ENCODE measurements at regions not wholly inside any gene's neighbourhood (a gene's known extent, or its start where the extent isn't known, plus 50 kb on each side); places are given as distances from the start of the nearest gene placed in this dataset.

DNA sequence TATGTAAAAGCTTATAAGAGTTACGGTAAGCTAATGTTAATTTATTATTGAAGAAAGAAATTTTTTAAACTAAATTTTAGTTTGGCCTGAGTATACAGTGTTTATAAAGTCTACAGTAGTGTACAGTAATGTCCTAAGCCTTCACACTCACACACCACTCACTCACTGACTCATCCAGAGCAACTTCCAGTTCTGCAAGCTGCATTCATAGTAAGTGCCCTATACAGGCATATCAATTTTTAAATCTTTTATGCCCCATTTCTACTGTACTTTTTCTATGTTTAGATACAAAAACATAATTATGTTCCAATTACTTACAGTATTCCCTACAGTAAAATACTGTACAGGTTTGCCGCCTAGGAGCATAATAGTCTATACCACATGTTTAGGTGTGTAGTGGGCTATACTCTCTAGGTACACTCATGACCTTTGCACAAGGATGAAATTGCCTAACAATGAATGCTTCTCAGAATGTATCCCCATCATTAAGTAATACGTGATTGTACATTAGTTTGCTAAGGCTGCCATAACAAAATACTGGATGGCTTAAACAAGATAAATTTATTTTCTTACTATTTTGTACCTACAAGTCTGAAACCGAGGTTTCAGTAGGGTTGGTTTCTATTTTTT is 333.8 kb upstream of the PCDH7 start:
- Mint-ChIP-seq H3K36me3 (no peaks in the 10 kb centered on the region), H3K27me3 (no peaks in the 10 kb centered on the region), H3K4me3 (no peak overlapping the region), H3K4me1 (ENCODE audit: unreplicated experiment) (no peaks in the 10 kb centered on the region), H3K9me3 (no peaks in the 10 kb centered on the region), H3K27ac (no peak overlapping the region)
- no peak for TF ChIP-seq CTCF (conservative IDR thresholded peaks at IDR 0.05)
- no peak for DNase-seq (ENCODE audit: extremely low spot score, unreplicated experiment)

DNA sequence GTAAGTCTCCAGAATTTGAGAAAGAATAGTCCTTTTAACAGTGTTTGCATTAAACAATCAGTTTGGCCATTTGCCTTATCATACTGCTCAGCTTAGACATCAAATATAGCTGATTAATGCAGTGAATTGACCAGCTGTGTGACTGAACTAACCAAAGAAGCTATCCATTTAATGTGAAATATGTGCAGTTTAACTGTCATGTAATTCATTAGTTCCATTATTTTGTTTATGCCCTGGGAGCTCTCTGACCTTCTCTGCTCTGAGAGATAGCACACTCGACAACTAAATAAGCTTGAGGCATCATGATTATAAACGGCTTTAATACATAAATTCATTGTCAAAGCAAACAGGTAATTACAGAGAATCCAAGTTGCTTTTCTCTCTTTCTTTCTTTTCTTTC is 324.3 kb upstream of the PCDH7 start:
- no peaks in the 10 kb centered on the region for H3K36me3 Mint-ChIP-seq
- peaks cover 17% of the 10 kb centered on the region for H3K9me3 Mint-ChIP-seq
- H3K27me3 Mint-ChIP-seq: no peaks in the 10 kb centered on the region
- DNase-seq (ENCODE audit: extremely low spot score, unreplicated experiment): no peak
- peaks cover 30% of the 10 kb centered on the region for H3K4me1 Mint-ChIP-seq (ENCODE audit: unreplicated experiment)
- no peak overlapping the region for H3K27ac Mint-ChIP-seq
- H3K4me3 Mint-ChIP-seq: no peak overlapping the region
- no peak for TF ChIP-seq CTCF (conservative IDR thresholded peaks at IDR 0.05)

DNA sequence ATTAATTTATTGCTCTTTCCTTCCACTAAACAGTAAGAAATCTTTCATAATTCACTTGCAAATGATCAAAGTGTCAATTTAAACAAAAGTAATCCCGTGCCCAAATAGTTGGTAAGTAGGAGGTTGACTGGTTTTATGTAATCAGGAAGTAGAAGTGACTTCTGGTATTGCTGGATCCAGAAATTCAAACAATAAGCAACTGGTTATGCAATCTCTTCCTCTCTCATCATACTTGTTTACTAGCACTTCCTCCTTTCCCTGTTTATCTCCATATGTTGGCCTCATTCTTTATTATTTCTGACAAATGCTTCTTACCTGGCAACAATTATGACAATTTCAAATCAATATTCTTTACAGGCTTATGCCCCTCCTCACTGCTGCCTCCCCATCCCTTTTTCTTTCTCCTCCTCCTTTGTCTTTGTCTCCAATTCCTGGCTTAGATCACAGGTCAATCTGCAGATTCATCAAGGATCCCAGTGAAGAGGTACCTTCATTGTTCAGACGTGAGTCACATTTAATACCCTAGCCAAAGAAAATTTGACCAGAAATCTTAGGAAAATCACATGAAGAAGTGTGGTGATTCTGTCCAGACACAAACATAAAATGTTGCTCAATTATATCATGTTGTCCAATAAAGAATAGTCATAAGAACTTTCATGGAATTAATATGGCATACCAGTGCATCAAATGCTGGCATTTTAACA is 323.2 kb upstream of the PCDH7 start:
- H3K27ac Mint-ChIP-seq: peak overlapping the region; percentile 62
- no peak for DNase-seq (ENCODE audit: extremely low spot score, unreplicated experiment)
- no peaks in the 10 kb centered on the region for H3K27me3 Mint-ChIP-seq
- peaks cover 17% of the 10 kb centered on the region for H3K9me3 Mint-ChIP-seq
- no peak for TF ChIP-seq CTCF (conservative IDR thresholded peaks at IDR 0.05)
- H3K36me3 Mint-ChIP-seq: no peaks in the 10 kb centered on the region
- H3K4me1 Mint-ChIP-seq (ENCODE audit: unreplicated experiment): peaks cover 30% of the 10 kb centered on the region
- H3K4me3 Mint-ChIP-seq: peak overlapping the region; percentile 2

GRCh38 chr4:30399476-30399875 is 320.7 kb upstream of the PCDH7 start:
- no peak for DNase-seq (ENCODE audit: extremely low spot score, unreplicated experiment)
- H3K4me3 Mint-ChIP-seq: peak overlapping the region; percentile 18
- TF ChIP-seq CTCF (conservative IDR thresholded peaks at IDR 0.05): no peak
- peaks cover 30% of the 10 kb centered on the region for H3K4me1 Mint-ChIP-seq (ENCODE audit: unreplicated experiment)
- no peaks in the 10 kb centered on the region for H3K27me3 Mint-ChIP-seq
- no peaks in the 10 kb centered on the region for H3K36me3 Mint-ChIP-seq
- peak overlapping the region; percentile 49 for H3K27ac Mint-ChIP-seq
- H3K9me3 Mint-ChIP-seq: peaks cover 8% of the 10 kb centered on the region

GRCh38 chr4:30402276-30402675 is 317.9 kb upstream of the PCDH7 start:
- Mint-ChIP-seq H3K9me3 (peaks cover 8% of the 10 kb centered on the region), H3K4me1 (ENCODE audit: unreplicated experiment) (peaks cover 19% of the 10 kb centered on the region), H3K4me3 (no peak overlapping the region), H3K27ac (no peak overlapping the region), H3K27me3 (no peaks in the 10 kb centered on the region), H3K36me3 (no peaks in the 10 kb centered on the region)
- TF ChIP-seq CTCF (conservative IDR thresholded peaks at IDR 0.05): no peak
- DNase-seq (ENCODE audit: extremely low spot score, unreplicated experiment): no peak

All from type B pancreatic cell (in vitro differentiated cells).